ENCODE measurements at regions not wholly inside any gene's neighbourhood (a gene's known extent, or its start where the extent isn't known, plus 50 kb on each side); places are given as distances from the start of the nearest gene placed in this dataset.
"Not testable (repeated sequence)": the region's sequence is repeated elsewhere in the genome, so short reads cannot be mapped to it uniquely, and the experiment has no call there.

DNA sequence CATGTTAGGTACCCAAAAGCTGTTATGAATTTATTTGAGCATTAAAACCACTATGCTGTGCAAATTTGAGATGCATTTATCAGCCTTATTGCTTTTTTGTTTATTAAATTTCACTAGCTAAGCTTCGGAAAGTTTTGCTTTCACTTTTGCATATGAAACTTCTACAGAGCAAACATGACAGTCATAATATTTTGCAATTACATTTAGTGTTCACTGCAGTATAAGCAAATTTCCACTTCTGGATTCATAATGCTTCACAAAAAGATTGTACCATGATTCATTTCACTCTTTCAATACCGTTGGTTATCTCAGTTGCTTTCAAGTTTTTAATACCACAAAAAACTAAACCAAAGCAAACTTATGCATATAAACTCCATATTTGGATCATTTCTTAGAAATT lies 228.7 kb upstream of the SLC8A1 start:
- H3K27me3 ChIP-seq (ENCODE audit: insufficient read depth, poor library complexity, severe bottlenecking), result no peaks in the 10 kb centered on the region
- ATAC-seq (ENCODE audit: low read depth), result no peak
- no peaks in the 10 kb centered on the region for H3K36me3 ChIP-seq (ENCODE audit: low read depth)
- no peak for DNase-seq (ENCODE audit: low spot score)
- H3K4me3 ChIP-seq (ENCODE audit: severe bottlenecking), result no peak overlapping the region
- no peaks in the 10 kb centered on the region for H3K4me1 ChIP-seq (ENCODE audit: insufficient read depth, poor library complexity, severe bottlenecking)
- H3K27ac ChIP-seq (ENCODE audit: poor library complexity, severe bottlenecking), result no peak overlapping the region
- H3K9me3 ChIP-seq (ENCODE audit: severe bottlenecking), result no peaks in the 10 kb centered on the region
- TF ChIP-seq, protein P1, sequence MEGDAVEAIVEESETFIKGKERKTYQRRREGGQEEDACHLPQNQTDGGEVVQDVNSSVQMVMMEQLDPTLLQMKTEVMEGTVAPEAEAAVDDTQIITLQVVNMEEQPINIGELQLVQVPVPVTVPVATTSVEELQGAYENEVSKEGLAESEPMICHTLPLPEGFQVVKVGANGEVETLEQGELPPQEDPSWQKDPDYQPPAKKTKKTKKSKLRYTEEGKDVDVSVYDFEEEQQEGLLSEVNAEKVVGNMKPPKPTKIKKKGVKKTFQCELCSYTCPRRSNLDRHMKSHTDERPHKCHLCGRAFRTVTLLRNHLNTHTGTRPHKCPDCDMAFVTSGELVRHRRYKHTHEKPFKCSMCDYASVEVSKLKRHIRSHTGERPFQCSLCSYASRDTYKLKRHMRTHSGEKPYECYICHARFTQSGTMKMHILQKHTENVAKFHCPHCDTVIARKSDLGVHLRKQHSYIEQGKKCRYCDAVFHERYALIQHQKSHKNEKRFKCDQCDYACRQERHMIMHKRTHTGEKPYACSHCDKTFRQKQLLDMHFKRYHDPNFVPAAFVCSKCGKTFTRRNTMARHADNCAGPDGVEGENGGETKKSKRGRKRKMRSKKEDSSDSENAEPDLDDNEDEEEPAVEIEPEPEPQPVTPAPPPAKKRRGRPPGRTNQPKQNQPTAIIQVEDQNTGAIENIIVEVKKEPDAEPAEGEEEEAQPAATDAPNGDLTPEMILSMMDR (IDR thresholded peaks at IDR 0.05; ENCODE audit: poor library complexity, severe bottlenecking), result no peak

DNA sequence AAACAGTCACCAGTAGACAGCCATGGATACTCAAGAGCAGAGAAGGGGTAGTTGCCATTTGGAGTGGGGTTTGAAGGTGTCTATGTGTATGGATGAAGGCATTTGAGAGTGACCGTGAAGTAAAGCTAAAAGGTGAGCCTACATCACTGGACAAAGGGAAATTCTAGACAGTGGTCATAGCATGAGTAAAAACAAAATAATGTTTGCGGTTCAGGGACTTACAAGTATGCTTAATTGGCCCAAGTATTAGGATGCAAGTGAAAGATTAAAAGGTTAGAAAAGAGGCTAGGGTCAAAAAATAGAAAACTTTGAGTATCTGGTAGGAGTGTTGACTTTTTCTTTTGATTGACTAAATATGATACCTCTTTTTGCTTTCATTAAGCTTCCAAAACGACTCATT lies 238.1 kb upstream of the SLC8A1 start:
- no peak for DNase-seq (ENCODE audit: low spot score)
- H3K4me1 ChIP-seq (ENCODE audit: insufficient read depth, poor library complexity, severe bottlenecking), result no peaks in the 10 kb centered on the region
- no peaks in the 10 kb centered on the region for H3K27me3 ChIP-seq (ENCODE audit: insufficient read depth, poor library complexity, severe bottlenecking)
- H3K27ac ChIP-seq (ENCODE audit: poor library complexity, severe bottlenecking), result no peak overlapping the region
- H3K36me3 ChIP-seq (ENCODE audit: low read depth), result no peaks in the 10 kb centered on the region
- TF ChIP-seq, protein P1 (IDR thresholded peaks at IDR 0.05; ENCODE audit: poor library complexity, severe bottlenecking), result no peak
- no peak for ATAC-seq (ENCODE audit: low read depth)
- no peaks in the 10 kb centered on the region for H3K9me3 ChIP-seq (ENCODE audit: severe bottlenecking)
- H3K4me3 ChIP-seq (ENCODE audit: severe bottlenecking), result no peak overlapping the region

- ATAC-seq (ENCODE audit: low read depth) (no peak), DNase-seq (ENCODE audit: low spot score) (no peak)
- Histone ChIP-seq H3K27ac (ENCODE audit: poor library complexity, severe bottlenecking) (no peak overlapping the region), H3K4me1 (ENCODE audit: insufficient read depth, poor library complexity, severe bottlenecking) (no peaks in the 10 kb centered on the region), H3K4me3 (ENCODE audit: severe bottlenecking) (no peak overlapping the region), H3K27me3 (ENCODE audit: insufficient read depth, poor library complexity, severe bottlenecking) (no peaks in the 10 kb centered on the region), H3K9me3 (ENCODE audit: severe bottlenecking) (no peaks in the 10 kb centered on the region), H3K36me3 (ENCODE audit: low read depth) (no peaks in the 10 kb centered on the region)
- TF ChIP-seq, protein P1 (IDR thresholded peaks at IDR 0.05; ENCODE audit: poor library complexity, severe bottlenecking), result no peak
Observed at GRCh38 chr2:40690525-40690924, 238.6 kb upstream of the SLC8A1 start.

- no peaks in the 10 kb centered on the region for H3K4me1 ChIP-seq (ENCODE audit: insufficient read depth, poor library complexity, severe bottlenecking)
- no peak for ATAC-seq (ENCODE audit: low read depth)
- no peak for DNase-seq (ENCODE audit: low spot score)
- no peak overlapping the region for H3K27ac ChIP-seq (ENCODE audit: poor library complexity, severe bottlenecking)
- H3K36me3 ChIP-seq (ENCODE audit: low read depth), result no peaks in the 10 kb centered on the region
- H3K27me3 ChIP-seq (ENCODE audit: insufficient read depth, poor library complexity, severe bottlenecking), result no peaks in the 10 kb centered on the region
- H3K9me3 ChIP-seq (ENCODE audit: severe bottlenecking), result no peaks in the 10 kb centered on the region
- TF ChIP-seq, protein P1 (IDR thresholded peaks at IDR 0.05; ENCODE audit: poor library complexity, severe bottlenecking), result no peak
- H3K4me3 ChIP-seq (ENCODE audit: severe bottlenecking), result no peak overlapping the region
Observed at GRCh38 chr2:40700231-40700954, 248.5 kb upstream of the SLC8A1 start.

DNA sequence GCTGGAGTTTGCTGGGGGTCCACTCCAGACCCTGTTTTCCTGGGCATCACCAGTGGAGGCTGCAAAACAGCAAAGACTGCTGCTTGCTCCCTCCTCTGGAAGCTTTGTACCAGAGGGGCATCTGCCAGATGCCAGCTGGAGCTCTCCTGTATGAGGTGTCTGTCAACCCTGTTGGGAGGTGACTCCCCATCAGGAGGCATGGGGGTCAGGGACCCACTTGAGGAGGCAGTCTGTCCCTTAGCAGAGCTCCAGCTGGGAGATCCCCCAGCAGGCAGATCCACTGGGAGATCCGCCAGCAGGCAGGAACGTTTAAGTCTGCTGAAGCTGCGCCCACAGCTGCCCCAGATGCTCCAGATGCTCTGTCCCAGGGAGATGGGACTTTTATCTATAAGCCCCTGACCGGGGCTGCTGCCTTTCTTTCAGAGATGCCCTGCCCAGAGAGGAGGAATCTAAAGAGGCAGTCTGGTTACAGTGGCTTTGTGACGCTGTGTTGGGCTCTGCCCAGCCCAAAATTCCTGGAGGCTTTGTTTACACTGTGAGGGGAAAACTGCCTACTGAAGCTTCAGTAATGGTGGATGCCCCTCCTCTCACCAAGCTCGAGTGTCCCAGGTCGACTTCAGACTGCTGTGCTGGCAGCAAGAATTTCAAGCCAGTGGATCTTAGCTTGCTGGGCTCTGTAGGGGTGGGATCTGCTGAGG lies 260.5 kb upstream of the SLC8A1 start:
- not testable (repeated sequence) for ATAC-seq (ENCODE audit: low read depth); H3K36me3 ChIP-seq (ENCODE audit: low read depth); H3K27ac ChIP-seq (ENCODE audit: poor library complexity, severe bottlenecking); H3K4me1 ChIP-seq (ENCODE audit: insufficient read depth, poor library complexity, severe bottlenecking); H3K4me3 ChIP-seq (ENCODE audit: severe bottlenecking); DNase-seq (ENCODE audit: low spot score); H3K9me3 ChIP-seq (ENCODE audit: severe bottlenecking); H3K27me3 ChIP-seq (ENCODE audit: insufficient read depth, poor library complexity, severe bottlenecking)

Data from RWPE2 (cell line).